ENCODE measurements at regions not wholly inside any gene's neighbourhood (a gene's known extent, or its start where the extent isn't known, plus 50 kb on each side); places are given as distances from the start of the nearest gene placed in this dataset.

GRCh38 chr10:62996925-62997324, 136.2 kb upstream of the NRBF2 start:
- Histone ChIP-seq H3K4me1 (ENCODE audit: insufficient read depth, low read length) (peaks cover 14% of the 10 kb centered on the region), H3K4me3 (ENCODE audit: insufficient read depth, low read depth, low read length) (no peak overlapping the region), H3K9me3 (ENCODE audit: insufficient read depth, low read depth, low read length) (no peaks in the 10 kb centered on the region), H3K9ac (ENCODE audit: low read length) (no peak overlapping the region), H3K4me2 (ENCODE audit: low read length) (no peak overlapping the region), H3K36me3 (ENCODE audit: insufficient read depth, low read length) (no peaks in the 10 kb centered on the region), H3K27ac (ENCODE audit: low read depth, low read length) (no peak overlapping the region), H3K79me2 (ENCODE audit: insufficient read depth, low read length) (no peaks in the 10 kb centered on the region), H3K27me3 (ENCODE audit: insufficient read depth, low read length) (no peaks in the 10 kb centered on the region), H2AFZ (ENCODE audit: low read depth, low read length) (no peak overlapping the region), H4K20me1 (ENCODE audit: insufficient read depth, low read length) (no peaks in the 10 kb centered on the region)
- Mint-ChIP-seq H3K4me3 (ENCODE audit: unreplicated experiment) (no peak overlapping the region), H3K36me3 (ENCODE audit: low read depth, unreplicated experiment) (no peaks in the 10 kb centered on the region), H3K27ac (ENCODE audit: unreplicated experiment) (no peak overlapping the region), H3K4me1 (ENCODE audit: low read depth, unreplicated experiment) (peaks cover 23% of the 10 kb centered on the region), H3K27me3 (ENCODE audit: low read depth, unreplicated experiment) (peaks cover 2% of the 10 kb centered on the region), H3K9me3 (ENCODE audit: unreplicated experiment) (no peaks in the 10 kb centered on the region)
- FAIRE-seq (no peak), DNase-seq (ENCODE audit: low read depth) (peak; percentile 20)
- TF ChIP-seq EZH2 (IDR thresholded peaks at IDR 0.05; ENCODE audit: insufficient read depth, low read length) (no peak), CTCF (IDR thresholded peaks at IDR 0.05; ENCODE audit: insufficient read depth, low read depth, low read length) (no peak)

- no peaks in the 10 kb centered on the region for H3K9me3 ChIP-seq (ENCODE audit: insufficient read depth, low read depth, low read length)
- H3K36me3 ChIP-seq (ENCODE audit: insufficient read depth, low read length): no peaks in the 10 kb centered on the region
- H3K4me3 Mint-ChIP-seq (ENCODE audit: unreplicated experiment): no peak overlapping the region
- H3K4me1 Mint-ChIP-seq (ENCODE audit: low read depth, unreplicated experiment): peaks cover 23% of the 10 kb centered on the region
- no peaks in the 10 kb centered on the region for H3K27me3 ChIP-seq (ENCODE audit: insufficient read depth, low read length)
- FAIRE-seq (no peak), DNase-seq (ENCODE audit: low read depth) (no peak)
- H3K27me3 Mint-ChIP-seq (ENCODE audit: low read depth, unreplicated experiment): peaks cover under 1% of the 10 kb centered on the region
- no peak overlapping the region for H3K9ac ChIP-seq (ENCODE audit: low read length)
- H3K4me3 ChIP-seq (ENCODE audit: insufficient read depth, low read depth, low read length): no peak overlapping the region
- H3K4me2 ChIP-seq (ENCODE audit: low read length): no peak overlapping the region
- no peak overlapping the region for H3K27ac ChIP-seq (ENCODE audit: low read depth, low read length)
- no peak overlapping the region for H3K27ac Mint-ChIP-seq (ENCODE audit: unreplicated experiment)
- no peaks in the 10 kb centered on the region for H3K9me3 Mint-ChIP-seq (ENCODE audit: unreplicated experiment)
- H4K20me1 ChIP-seq (ENCODE audit: insufficient read depth, low read length): no peaks in the 10 kb centered on the region
- no peak for TF ChIP-seq CTCF (IDR thresholded peaks at IDR 0.05; ENCODE audit: insufficient read depth, low read depth, low read length)
- TF ChIP-seq EZH2 (IDR thresholded peaks at IDR 0.05; ENCODE audit: insufficient read depth, low read length): no peak
- H2AFZ ChIP-seq (ENCODE audit: low read depth, low read length): no peak overlapping the region
- H3K4me1 ChIP-seq (ENCODE audit: insufficient read depth, low read length): peaks cover 17% of the 10 kb centered on the region
- H3K36me3 Mint-ChIP-seq (ENCODE audit: low read depth, unreplicated experiment): no peaks in the 10 kb centered on the region
- no peaks in the 10 kb centered on the region for H3K79me2 ChIP-seq (ENCODE audit: insufficient read depth, low read length)
These were observed 136.6 kb upstream of the NRBF2 start for GRCh38 chr10:62996516-62996915.

- Mint-ChIP-seq H3K9me3 (ENCODE audit: unreplicated experiment) (no peaks in the 10 kb centered on the region), H3K4me3 (ENCODE audit: unreplicated experiment) (no peak overlapping the region), H3K27ac (ENCODE audit: unreplicated experiment) (no peak overlapping the region), H3K36me3 (ENCODE audit: low read depth, unreplicated experiment) (no peaks in the 10 kb centered on the region), H3K27me3 (ENCODE audit: low read depth, unreplicated experiment) (no peaks in the 10 kb centered on the region), H3K4me1 (ENCODE audit: low read depth, unreplicated experiment) (peaks cover 26% of the 10 kb centered on the region)
- H3K27ac ChIP-seq (ENCODE audit: low read depth, low read length): no peak overlapping the region
- no peak overlapping the region for H3K4me3 ChIP-seq (ENCODE audit: insufficient read depth, low read depth, low read length)
- no peak overlapping the region for H3K9ac ChIP-seq (ENCODE audit: low read length)
- TF ChIP-seq EZH2 (IDR thresholded peaks at IDR 0.05; ENCODE audit: insufficient read depth, low read length): no peak
- no peak for TF ChIP-seq CTCF (IDR thresholded peaks at IDR 0.05; ENCODE audit: insufficient read depth, low read depth, low read length)
- H3K4me1 ChIP-seq (ENCODE audit: insufficient read depth, low read length): peaks cover 17% of the 10 kb centered on the region
- no peak overlapping the region for H2AFZ ChIP-seq (ENCODE audit: low read depth, low read length)
- DNase-seq (ENCODE audit: low read depth) (peak; percentile 62), FAIRE-seq (no peak)
- H3K9me3 ChIP-seq (ENCODE audit: insufficient read depth, low read depth, low read length): no peaks in the 10 kb centered on the region
- no peaks in the 10 kb centered on the region for H3K36me3 ChIP-seq (ENCODE audit: insufficient read depth, low read length)
- no peaks in the 10 kb centered on the region for H3K79me2 ChIP-seq (ENCODE audit: insufficient read depth, low read length)
- no peak overlapping the region for H3K4me2 ChIP-seq (ENCODE audit: low read length)
- no peaks in the 10 kb centered on the region for H4K20me1 ChIP-seq (ENCODE audit: insufficient read depth, low read length)
- no peaks in the 10 kb centered on the region for H3K27me3 ChIP-seq (ENCODE audit: insufficient read depth, low read length)
These were observed 140.0 kb upstream of the NRBF2 start for GRCh38 chr10:62993121-62993520.
